ENCODE measurements at regions not wholly inside any gene's neighbourhood (a gene's known extent, or its start where the extent isn't known, plus 50 kb on each side); places are given as distances from the start of the nearest gene placed in this dataset.
"Not testable (repeated sequence)": the region's sequence is repeated elsewhere in the genome, so short reads cannot be mapped to it uniquely, and the experiment has no call there.

- TF ChIP-seq, protein P1, sequence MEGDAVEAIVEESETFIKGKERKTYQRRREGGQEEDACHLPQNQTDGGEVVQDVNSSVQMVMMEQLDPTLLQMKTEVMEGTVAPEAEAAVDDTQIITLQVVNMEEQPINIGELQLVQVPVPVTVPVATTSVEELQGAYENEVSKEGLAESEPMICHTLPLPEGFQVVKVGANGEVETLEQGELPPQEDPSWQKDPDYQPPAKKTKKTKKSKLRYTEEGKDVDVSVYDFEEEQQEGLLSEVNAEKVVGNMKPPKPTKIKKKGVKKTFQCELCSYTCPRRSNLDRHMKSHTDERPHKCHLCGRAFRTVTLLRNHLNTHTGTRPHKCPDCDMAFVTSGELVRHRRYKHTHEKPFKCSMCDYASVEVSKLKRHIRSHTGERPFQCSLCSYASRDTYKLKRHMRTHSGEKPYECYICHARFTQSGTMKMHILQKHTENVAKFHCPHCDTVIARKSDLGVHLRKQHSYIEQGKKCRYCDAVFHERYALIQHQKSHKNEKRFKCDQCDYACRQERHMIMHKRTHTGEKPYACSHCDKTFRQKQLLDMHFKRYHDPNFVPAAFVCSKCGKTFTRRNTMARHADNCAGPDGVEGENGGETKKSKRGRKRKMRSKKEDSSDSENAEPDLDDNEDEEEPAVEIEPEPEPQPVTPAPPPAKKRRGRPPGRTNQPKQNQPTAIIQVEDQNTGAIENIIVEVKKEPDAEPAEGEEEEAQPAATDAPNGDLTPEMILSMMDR (IDR thresholded peaks at IDR 0.05; ENCODE audit: borderline replicate concordance, extremely low read depth, low read length, poor library complexity, severe bottlenecking) = not testable (repeated sequence)
- TF ChIP-seq EZH2 (IDR thresholded peaks at IDR 0.05; ENCODE audit: borderline replicate concordance, low read depth, low read length, severe bottlenecking) = not testable (repeated sequence)
These were observed 68.2 kb upstream of the SPDYE9 start for GRCh38 chr7:73153921-73154585.

All from DND-41 (cell line).